ENCODE measurements at regions not wholly inside any gene's neighbourhood (a gene's known extent, or its start where the extent isn't known, plus 50 kb on each side); places are given as distances from the start of the nearest gene placed in this dataset.
"Not testable (repeated sequence)": the region's sequence is repeated elsewhere in the genome, so short reads cannot be mapped to it uniquely, and the experiment has no call there.

- DNase-seq, result no peak
Measured at GRCh38 chr13:65342541-65343337, 1887.4 kb downstream of the PCDH9 start.

- no peak for DNase-seq
Measured at GRCh38 chr13:65339241-65339640, 1890.9 kb downstream of the PCDH9 start.

- no peak for DNase-seq
Measured at GRCh38 chr13:65336916-65337315, 1893.2 kb downstream of the PCDH9 start.

- DNase-seq, result no peak
Measured at GRCh38 chr13:65336087-65336749, 1893.9 kb downstream of the PCDH9 start.

DNA sequence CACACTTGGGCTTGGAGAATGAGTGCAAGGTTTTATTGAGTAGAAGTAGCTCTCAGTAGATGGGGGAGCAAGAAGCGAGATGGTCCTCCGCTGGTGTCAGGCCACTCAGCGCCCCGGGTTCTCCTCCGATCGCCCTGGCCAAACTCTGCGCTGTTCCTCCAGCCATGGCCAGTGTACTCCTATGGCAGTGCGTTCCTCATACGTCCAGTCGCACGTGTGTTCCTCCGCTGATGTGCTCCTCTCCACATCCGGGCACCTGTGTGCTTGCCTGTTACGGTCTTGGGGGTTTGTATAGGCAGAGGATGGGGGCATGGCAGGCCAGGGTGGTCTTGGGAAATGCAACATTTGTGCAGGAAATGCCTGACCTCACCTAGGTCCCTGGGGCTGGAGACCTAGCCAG, 1899.4 kb downstream of the PCDH9 start:
- no peak for DNase-seq

GRCh38 chr13:65330287-65330686, 1899.8 kb downstream of the PCDH9 start:
- DNase-seq, result no peak

GRCh38 chr13:65323192-65323591, 1906.9 kb downstream of the PCDH9 start:
- not testable (repeated sequence) for DNase-seq

DNA sequence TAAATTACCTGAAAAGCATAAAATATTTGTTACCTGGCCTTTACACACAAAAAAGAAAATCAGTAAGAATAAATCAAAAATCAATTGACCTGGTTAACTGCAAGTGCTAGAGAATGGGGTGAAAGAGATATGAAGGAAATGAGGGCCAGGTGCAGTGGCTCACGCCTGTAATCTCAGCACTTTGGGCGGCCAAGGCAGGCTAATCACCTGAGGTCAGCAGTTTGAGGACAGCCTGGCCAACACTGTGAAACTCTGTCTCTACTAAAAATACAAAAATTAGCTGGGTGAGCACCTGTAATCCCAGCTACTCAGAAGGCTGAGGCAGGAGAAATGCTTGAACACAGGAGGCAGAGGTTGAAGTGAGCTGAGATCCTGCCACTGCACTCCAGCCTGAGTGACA, 1908.7 kb downstream of the PCDH9 start:
- not testable (repeated sequence) for DNase-seq

GRCh38 chr13:65314008-65314407, 1916.1 kb downstream of the PCDH9 start:
- DNase-seq, result no peak

- DNase-seq, result no peak
Measured at GRCh38 chr13:65310663-65311328, 1919.3 kb downstream of the PCDH9 start.

DNA sequence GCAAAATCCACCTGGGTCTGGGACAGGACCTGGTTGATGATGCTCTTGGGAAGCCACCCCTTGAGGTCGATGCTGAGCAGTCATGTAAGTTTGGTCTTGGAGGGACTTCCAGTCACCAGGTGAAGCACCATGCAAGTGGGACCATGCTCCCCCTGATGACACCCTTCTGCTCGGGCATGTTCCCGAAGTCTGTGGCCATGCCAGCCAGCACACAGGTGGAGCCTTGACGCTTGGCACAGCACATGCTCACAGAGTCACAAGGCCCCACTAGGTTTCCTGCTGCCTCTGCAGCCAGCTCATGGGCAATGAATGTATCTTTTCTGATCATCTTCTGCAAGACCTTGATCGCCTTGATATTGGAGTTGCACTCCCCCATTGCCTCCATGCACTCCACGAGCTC, 1920.2 kb downstream of the PCDH9 start:
- no peak for DNase-seq

GRCh38 chr13:65308729-65309128, 1921.4 kb downstream of the PCDH9 start:
- DNase-seq, result not testable (repeated sequence)

GRCh38 chr13:65307056-65307455, 1923.1 kb downstream of the PCDH9 start:
- DNase-seq, result no peak

DNA sequence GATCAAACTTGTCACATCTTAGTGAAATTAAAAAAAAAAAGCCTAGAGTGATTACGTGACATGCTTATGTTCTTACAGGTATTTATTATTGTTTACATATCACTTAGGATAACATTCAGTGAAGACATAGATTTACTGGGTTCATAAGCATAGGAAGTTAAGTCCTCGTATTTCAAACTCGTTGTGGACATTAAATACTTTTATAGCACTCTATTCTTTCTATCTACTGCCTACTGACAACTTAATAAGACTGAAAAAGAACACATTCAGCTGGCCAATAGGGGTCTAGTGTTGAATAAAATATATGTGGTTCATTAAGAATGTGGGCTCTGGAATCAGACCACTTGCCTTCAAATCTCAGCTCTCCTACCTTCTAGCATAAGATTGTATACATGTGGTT, 1927.4 kb downstream of the PCDH9 start:
- no peak for DNase-seq

- no peak for DNase-seq
Measured at GRCh38 chr13:65301506-65301905, 1928.6 kb downstream of the PCDH9 start.

- no peak for DNase-seq
Measured at GRCh38 chr13:65300220-65300619, 1929.9 kb downstream of the PCDH9 start.

DNA sequence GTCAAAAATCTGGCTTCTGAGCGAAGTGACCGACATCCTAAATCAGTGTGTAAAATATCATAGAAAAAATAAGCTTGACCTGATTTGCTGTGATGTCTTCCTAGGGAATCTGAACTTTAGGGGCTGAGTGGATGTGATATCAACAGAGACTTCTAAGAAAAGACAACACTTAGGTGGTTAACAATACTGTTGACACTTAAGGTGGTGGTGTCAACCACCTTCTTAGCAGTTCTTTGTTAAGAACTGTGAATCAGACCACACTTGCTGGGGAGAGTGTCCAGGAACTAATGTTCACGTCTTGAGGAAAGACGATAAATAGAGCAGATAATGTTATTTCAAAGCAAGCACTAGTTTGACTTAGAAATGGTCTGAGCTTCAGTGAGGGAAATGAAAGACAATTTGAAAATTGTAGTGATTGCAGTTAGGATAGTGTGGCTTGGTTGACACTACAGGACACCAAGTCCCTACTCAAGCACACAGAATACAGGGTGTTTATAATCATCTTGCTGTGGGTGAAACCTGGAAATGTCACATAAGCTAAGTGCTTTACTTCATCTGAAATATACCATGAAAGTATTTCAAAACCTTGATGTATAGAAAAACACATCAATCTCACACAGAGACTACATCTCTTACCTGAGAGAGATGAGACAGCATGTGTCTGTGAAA, 1936.5 kb downstream of the PCDH9 start:
- DNase-seq, result no peak

- DNase-seq, result no peak
Measured at GRCh38 chr13:65292488-65292901, 1937.6 kb downstream of the PCDH9 start.

- no peak for DNase-seq
Measured at GRCh38 chr13:65287405-65287804, 1942.7 kb downstream of the PCDH9 start.

- no peak for DNase-seq
Measured at GRCh38 chr13:65275838-65276630, 1954.1 kb downstream of the PCDH9 start.

DNA sequence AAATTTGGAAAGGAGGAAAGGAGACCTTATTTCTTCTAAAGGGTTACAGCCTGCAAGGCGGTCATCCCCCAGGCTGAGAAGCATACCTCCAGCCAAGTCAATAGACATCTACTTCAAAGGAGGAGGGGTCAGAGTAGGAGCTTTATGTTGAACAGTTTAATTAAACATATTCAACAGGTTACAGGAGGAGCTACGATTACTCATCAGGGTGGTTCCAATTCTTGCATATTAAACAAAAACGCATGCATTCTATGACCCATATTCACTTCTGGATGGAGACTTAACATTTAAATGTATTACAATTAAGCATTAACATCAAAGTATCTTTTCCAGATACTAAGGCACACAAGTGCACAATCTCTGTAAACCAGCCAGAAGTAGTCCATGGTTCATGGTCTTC, 1955.0 kb downstream of the PCDH9 start:
- DNase-seq, result no peak

GRCh38 chr13:65273811-65274420, 1956.2 kb downstream of the PCDH9 start:
- DNase-seq, result not testable (repeated sequence)
